IMR-90 (cell line): ENCODE measurements at regions not wholly inside any gene's neighbourhood (a gene's known extent, or its start where the extent isn't known, plus 50 kb on each side); places are given as distances from the start of the nearest gene placed in this dataset.

ENCODE experiments used
- ATAC-seq: fragments of 200-7000 bp; cut with Tn5 transposase; 2 replicates; pipeline ENCODE4 v1.9.1; 2020; ENCODE audit warnings: low read depth, mild to moderate bottlenecking, moderate library complexity
- BruUV-seq: library from RNA; stranded (reverse); fragments of 400-500 nt; replicated peaks from 2 replicates; lab custom pipeline; 2021; lab: Mats Ljungman, UMichigan
- CTCF ChIA-PET: fragments of 300-600 bp; formaldehyde crosslinking; extraction: SDS; loops from one replicate; lab custom pipeline; 2021; ENCODE audit warnings: antibody characterized with exemption; lab: Yijun Ruan, JAX
- POLR2A ChIA-PET: fragments of 300-600 bp; sonication (Branson Sonifier 250); formaldehyde crosslinking; loops from one replicate; lab custom pipeline; 2022; ENCODE audit warnings: antibody characterized with exemption; ENCODE audit not compliant: unreplicated experiment; lab: Charles Lee
- DNase-seq: peaks from one replicate; pipeline ENCODE4 v3.0.0; 2013
- H2AFZ ChIP-seq: replicated peaks from 2 replicates; pipeline ENCODE3; 2013; ENCODE audit warnings: low read length, mild to moderate bottlenecking; ENCODE audit not compliant: poor library complexity
- H2AK5ac ChIP-seq: 2 replicates; pipeline ENCODE4 v1.6.1; 2013; ENCODE audit warnings: low read depth, low read length, inconsistent platforms
- H2AK9ac ChIP-seq: replicated peaks from 2 replicates; pipeline ENCODE3; 2013; ENCODE audit warnings: mild to moderate bottlenecking, low read depth, low read length, moderate library complexity; ENCODE audit not compliant: poor library complexity
- H2BK120ac ChIP-seq: 2 replicates; pipeline ENCODE4 v1.6.1; 2013; ENCODE audit warnings: low read depth, low read length, inconsistent platforms
- H2BK15ac ChIP-seq: 3 replicates; pipeline ENCODE4 v1.6.1; 2013; ENCODE audit warnings: low read depth, low read length, inconsistent platforms
- H2BK20ac ChIP-seq: 2 replicates; pipeline ENCODE4 v1.6.1; 2013; ENCODE audit warnings: low read depth, mild to moderate bottlenecking, inconsistent platforms, low read length, moderate library complexity
- H2BK5ac ChIP-seq: 2 replicates; pipeline ENCODE4 v1.6.1; 2013; ENCODE audit warnings: mild to moderate bottlenecking, low read depth, low read length, inconsistent platforms; ENCODE audit not compliant: poor library complexity, severe bottlenecking
- H3K14ac ChIP-seq: replicated peaks from 2 replicates; pipeline ENCODE4 v1.6.1; 2013; ENCODE audit warnings: low read depth, low read length, inconsistent platforms
- H3K18ac ChIP-seq: 2 replicates; pipeline ENCODE4 v1.6.1; 2013; ENCODE audit warnings: low read depth, low read length, control low read depth
- H3K23ac ChIP-seq: 2 replicates; pipeline ENCODE4 v1.6.1; 2013; ENCODE audit warnings: low read depth, low read length, inconsistent platforms
- H3K27ac ChIP-seq: 2 replicates; pipeline ENCODE4 v1.5.1; 2013; ENCODE audit warnings: mild to moderate bottlenecking, control low read depth, low read length; ENCODE audit not compliant: insufficient read depth
- H3K27me3 ChIP-seq: 2 replicates; pipeline ENCODE4 v1.6.1; 2013; ENCODE audit warnings: low read length; ENCODE audit not compliant: control insufficient read depth, insufficient read depth
- H3K36me3 ChIP-seq: 2 replicates; pipeline ENCODE4 v1.6.1; 2013; ENCODE audit warnings: low read length, mixed read lengths; ENCODE audit not compliant: control insufficient read depth, insufficient read depth
- H3K4ac ChIP-seq: 2 replicates; pipeline ENCODE4 v1.6.1; 2013; ENCODE audit warnings: low read depth, low read length, inconsistent platforms
- H3K4me1 ChIP-seq: 2 replicates; pipeline ENCODE4 v1.6.1; 2013; ENCODE audit warnings: low read length, mixed read lengths; ENCODE audit not compliant: control insufficient read depth, insufficient read depth
- H3K4me2 ChIP-seq: 2 replicates; pipeline ENCODE4 v1.6.1; 2013; ENCODE audit warnings: low read depth, mild to moderate bottlenecking, control low read depth, low read length, moderate library complexity
- H3K4me3 ChIP-seq: 2 replicates; pipeline ENCODE4 v1.5.1; 2013; ENCODE audit warnings: low read depth, mild to moderate bottlenecking, control low read depth, low read length, moderate library complexity; ENCODE audit not compliant: insufficient read depth
- H3K56ac ChIP-seq: 2 replicates; pipeline ENCODE4 v1.6.1; 2013; ENCODE audit warnings: low read length, inconsistent platforms; ENCODE audit not compliant: insufficient read depth; ENCODE audit errors: extremely low read depth
- H3K79me1 ChIP-seq, 2 experiments: 2 replicates each; pipeline ENCODE4 v1.6.1; 2013; ENCODE audit warnings: low read length in 2 of 2, inconsistent platforms in 1 of 2, low read depth in 1 of 2
- H3K9ac ChIP-seq: 2 replicates; pipeline ENCODE4 v1.6.1; 2013; ENCODE audit warnings: low read depth, low read length, control low read depth
- H3K9me1 ChIP-seq: 2 replicates; pipeline ENCODE4 v1.6.1; 2013; ENCODE audit warnings: low read length, inconsistent platforms; ENCODE audit not compliant: insufficient read depth
- H3K9me3 ChIP-seq: 2 replicates; pipeline ENCODE4 v1.6.1; 2013; ENCODE audit warnings: low read length; ENCODE audit not compliant: control insufficient read depth, insufficient read depth
- H4K20me1 ChIP-seq: 2 replicates; pipeline ENCODE4 v1.6.1; 2013; ENCODE audit warnings: low read length, inconsistent platforms; ENCODE audit not compliant: insufficient read depth
- H4K5ac ChIP-seq: 2 replicates; pipeline ENCODE4 v1.6.1; 2013; ENCODE audit warnings: mild to moderate bottlenecking, low read depth, low read length, control low read depth
- H4K8ac ChIP-seq, 2 experiments: 2 replicates each; pipeline ENCODE4 v1.6.1; 2013; ENCODE audit warnings: low read depth in 2 of 2, low read length in 2 of 2, control low read depth in 1 of 2, inconsistent platforms in 1 of 2
- H4K91ac ChIP-seq: 2 replicates; pipeline ENCODE4 v1.6.1; 2013; ENCODE audit warnings: low read depth, low read length, inconsistent platforms; ENCODE audit not compliant: insufficient read depth
- CTCF ChIP-seq: conservative IDR thresholded peaks from 2 replicates; pipeline ENCODE4 v1.5.1; 2012; ENCODE audit warnings: mild to moderate bottlenecking, low read depth, low read length, improper control_type of control experiment
- MXI1 ChIP-seq: IDR thresholded peaks from 2 replicates; pipeline ENCODE4 v1.6.1; 2012; ENCODE audit warnings: low read depth, mild to moderate bottlenecking, low read length, moderate library complexity, borderline replicate concordance
- RAD21 ChIP-seq: IDR thresholded peaks from 2 replicates; pipeline ENCODE4 v1.6.1; 2012; ENCODE audit warnings: low read length, improper control_type of control experiment
- whole genome bisulfite sequencing, 2 experiments: methylation state at CpG; one replicate each; pipeline versions ENCODE4 v1.1.5 to v1.1.7; 2013; ENCODE audit warnings: missing lambda C conversion rate in 2 of 2; ENCODE audit not compliant: insufficient read length in 1 of 2; ENCODE audit errors: extremely low coverage in 2 of 2; 5-methylcytosine and 5-hydroxymethylcytosine counted together
- dilution Hi-C: fragments of 300-500 bp; cut with HindIII; formaldehyde crosslinking; loops from one replicate; pipeline ENCODE4 v1.14.3; 2018; ENCODE audit warnings: low sequenced_read_pairs; ENCODE audit not compliant: unreplicated experiment
- in situ Hi-C: fragments of 300-500 bp; cut with MboI; formaldehyde crosslinking; loops from 3 replicates; pipeline ENCODE4 v1.14.3; 2019; ENCODE audit warnings: low sequenced_read_pairs, inconsistent platforms, mixed read lengths
- intact Hi-C: fragments of 100-400 bp; cut with micrococcal nuclease; formaldehyde crosslinking; loops from 2 replicates; pipeline ENCODE4 v1.10.0; 2022
- TF ChIP-seq, protein P1 (sequence below): fragments of 150-350 bp; IDR thresholded peaks from 2 replicates; pipeline ENCODE4 v1.6.1; 2017; ENCODE audit warnings: mild to moderate bottlenecking, antibody characterized with exemption, low read length, low read depth

DNA sequence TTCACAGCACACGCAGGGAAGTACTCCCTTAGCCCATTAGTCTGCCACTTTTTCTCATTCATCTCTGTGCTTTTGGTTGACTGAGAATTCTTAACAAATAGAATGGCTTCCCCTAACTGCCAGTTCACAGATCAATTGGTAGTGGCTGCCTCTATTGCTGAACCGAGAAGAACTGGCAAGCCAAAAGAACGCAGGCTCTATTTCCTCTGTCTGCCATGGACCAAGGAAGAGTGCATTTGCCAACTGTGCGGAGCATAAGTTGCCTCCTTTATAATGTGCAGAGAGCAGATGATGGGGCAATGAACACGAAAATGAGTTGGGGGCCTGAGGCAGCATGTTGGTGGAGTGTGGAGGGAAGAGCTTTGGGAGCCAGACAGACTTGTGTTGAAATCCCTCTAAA lies 483.1 kb upstream of the CAMK1G start:
- H3K36me3 ChIP-seq = no peaks in the 10 kb centered on the region
- H2BK20ac ChIP-seq = no peak overlapping the region
- H3K9me3 ChIP-seq = peaks cover 2% of the 10 kb centered on the region; the same call in 1 of the 2 replicates
- no peak overlapping the region for H3K56ac ChIP-seq
- dilution Hi-C loops = no loop called here
- H3K4me1 ChIP-seq = no peaks in the 10 kb centered on the region
- 40% methylated on average over 1 of the region's 5 CpGs; no CpG with 5 or more reads in 1 of the 2 experiments for WGBS, 2 experiments
- H3K4me3 ChIP-seq = no peak overlapping the region
- H2AFZ ChIP-seq = no peak overlapping the region
- no peak for DNase-seq
- no peak overlapping the region for H3K4me2 ChIP-seq
- no peak overlapping the region for H4K8ac ChIP-seq
- no peak overlapping the region for H3K4ac ChIP-seq
- H2AK9ac ChIP-seq = no peak overlapping the region
- H2AK5ac ChIP-seq = no peak overlapping the region
- no peak overlapping the region for H4K5ac ChIP-seq
- ChIA-PET CTCF (no interaction called here), POLR2A (no interaction called here)
- no peak overlapping the region for H3K18ac ChIP-seq
- no peak overlapping the region for H2BK120ac ChIP-seq
- H4K91ac ChIP-seq = no peak overlapping the region
- no peaks in the 10 kb centered on the region for H3K9me1 ChIP-seq
- H3K79me1 ChIP-seq = no peaks in the 10 kb centered on the region
- H3K27me3 ChIP-seq = no peaks in the 10 kb centered on the region
- intact Hi-C loops = no loop called here
- H2BK5ac ChIP-seq = no peak overlapping the region
- BruUV-seq = no TSS peak
- H3K23ac ChIP-seq = no peak overlapping the region
- H3K27ac ChIP-seq = no peak overlapping the region
- no peaks in the 10 kb centered on the region for H4K20me1 ChIP-seq
- H3K14ac ChIP-seq = no peak overlapping the region
- TF ChIP-seq MXI1 (no peak), RAD21 (no peak), CTCF (no peak)
- TF ChIP-seq, protein P1, sequence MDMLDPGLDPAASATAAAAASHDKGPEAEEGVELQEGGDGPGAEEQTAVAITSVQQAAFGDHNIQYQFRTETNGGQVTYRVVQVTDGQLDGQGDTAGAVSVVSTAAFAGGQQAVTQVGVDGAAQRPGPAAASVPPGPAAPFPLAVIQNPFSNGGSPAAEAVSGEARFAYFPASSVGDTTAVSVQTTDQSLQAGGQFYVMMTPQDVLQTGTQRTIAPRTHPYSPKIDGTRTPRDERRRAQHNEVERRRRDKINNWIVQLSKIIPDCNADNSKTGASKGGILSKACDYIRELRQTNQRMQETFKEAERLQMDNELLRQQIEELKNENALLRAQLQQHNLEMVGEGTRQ = no peak
- H3K9ac ChIP-seq = no peak overlapping the region
- H2BK15ac ChIP-seq = no peak overlapping the region
- in situ Hi-C loops = no loop called here
- ATAC-seq = no peak
